NCI-H82 treated with DMSO at 0.1 percent for 48 hours (cell line): ENCODE measurements at regions not wholly inside any gene's neighbourhood (a gene's known extent, or its start where the extent isn't known, plus 50 kb on each side); places are given as distances from the start of the nearest gene placed in this dataset.

Source experiments
- DNase-seq: peaks from one replicate; lab custom pipeline; 2025; ENCODE audit not compliant: unreplicated experiment; lab: John Stamatoyannopoulos, UW

DNA sequence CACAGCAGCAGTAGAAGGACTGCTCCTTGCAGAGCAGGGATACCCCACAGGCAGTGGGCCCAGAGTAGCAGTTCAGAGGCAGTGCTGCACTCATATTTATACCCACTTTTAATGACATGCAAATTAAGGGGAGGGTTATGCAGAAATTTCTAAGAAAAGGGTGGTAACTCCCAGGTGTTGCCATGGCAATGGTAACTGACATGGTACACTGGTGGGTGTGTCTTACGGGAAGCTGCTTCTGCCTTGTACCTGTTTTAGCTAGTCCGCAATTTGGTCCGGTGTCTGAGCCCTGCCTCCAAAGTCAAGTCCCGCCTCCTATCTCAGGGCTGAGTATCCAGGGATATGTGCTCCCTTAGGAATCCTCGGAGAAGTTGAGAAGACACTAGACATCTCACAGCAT, 79.2 kb upstream of the UQCRFS1 start:
- no peak for DNase-seq

DNA sequence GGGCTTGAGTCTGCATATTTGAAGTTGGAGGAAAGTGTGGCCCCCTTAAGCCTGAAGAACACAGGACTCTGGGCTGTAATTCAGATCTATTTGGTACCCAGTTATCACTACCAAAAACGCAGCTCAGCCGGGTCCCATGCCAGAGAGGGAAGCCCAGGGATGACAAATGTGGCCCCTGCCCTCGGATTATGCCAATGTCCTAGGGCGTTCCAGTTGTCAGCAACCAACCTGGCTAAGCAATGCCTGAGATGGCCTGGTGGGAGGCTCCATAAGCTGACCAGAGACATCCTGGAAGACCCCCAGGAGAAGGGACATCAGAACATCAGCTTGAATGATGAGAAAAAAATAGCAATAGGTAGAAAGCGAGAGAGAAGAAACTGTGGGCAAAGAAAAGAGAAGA, 79.6 kb upstream of the UQCRFS1 start:
- no peak for DNase-seq

DNA sequence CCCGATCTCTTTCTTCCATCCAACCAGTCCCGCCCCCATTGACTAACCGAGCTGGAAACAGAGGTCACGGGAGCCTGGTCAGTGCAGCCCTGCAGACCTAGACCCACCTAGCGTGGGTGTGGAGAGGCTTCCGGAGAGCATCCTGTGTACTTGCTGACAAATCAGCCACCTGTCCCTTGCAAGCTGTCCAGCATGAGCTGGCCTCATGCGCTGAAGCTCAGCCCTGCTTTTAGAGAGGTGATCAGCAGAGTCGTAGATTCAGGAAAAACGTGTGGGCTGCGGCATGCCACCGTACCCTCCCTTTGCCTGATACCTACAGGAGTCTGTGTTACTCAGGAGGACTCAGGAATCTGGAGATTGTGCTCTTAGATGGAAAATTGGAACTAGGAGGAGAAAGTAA, 80.3 kb upstream of the UQCRFS1 start:
- DNase-seq: no peak

GRCh38 chr19:29293736-29294342, 80.9 kb upstream of the UQCRFS1 start:
- no peak for DNase-seq

DNA sequence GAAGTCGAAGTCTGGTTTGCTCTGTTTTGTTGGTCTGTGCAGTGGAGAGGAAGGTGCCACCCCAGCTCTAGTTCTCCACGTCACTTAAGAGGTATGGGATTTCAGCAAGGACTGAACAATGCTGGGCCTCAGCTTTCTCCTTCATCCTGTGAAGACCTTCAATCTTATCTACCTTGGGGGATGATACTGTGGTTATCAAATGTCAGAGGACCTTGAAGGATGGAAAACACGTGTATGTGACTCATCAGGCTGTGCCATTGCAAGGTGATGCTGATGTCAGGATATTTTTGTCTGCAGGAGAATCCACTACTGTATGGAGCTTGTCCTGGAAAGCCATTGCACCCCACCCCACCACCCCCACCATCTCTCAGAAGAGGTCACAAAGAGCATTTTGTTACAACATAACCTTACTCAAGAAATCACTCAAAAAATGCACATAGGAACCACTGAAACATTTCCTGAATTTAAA, 81.4 kb upstream of the UQCRFS1 start:
- no peak for DNase-seq

GRCh38 chr19:29295285-29295684, 82.3 kb upstream of the UQCRFS1 start:
- no peak for DNase-seq

- no peak for DNase-seq
These were observed 84.4 kb upstream of the UQCRFS1 start for GRCh38 chr19:29297381-29297780.

- DNase-seq: no peak
These were observed 86.7 kb upstream of the UQCRFS1 start for GRCh38 chr19:29299416-29300380.

DNA sequence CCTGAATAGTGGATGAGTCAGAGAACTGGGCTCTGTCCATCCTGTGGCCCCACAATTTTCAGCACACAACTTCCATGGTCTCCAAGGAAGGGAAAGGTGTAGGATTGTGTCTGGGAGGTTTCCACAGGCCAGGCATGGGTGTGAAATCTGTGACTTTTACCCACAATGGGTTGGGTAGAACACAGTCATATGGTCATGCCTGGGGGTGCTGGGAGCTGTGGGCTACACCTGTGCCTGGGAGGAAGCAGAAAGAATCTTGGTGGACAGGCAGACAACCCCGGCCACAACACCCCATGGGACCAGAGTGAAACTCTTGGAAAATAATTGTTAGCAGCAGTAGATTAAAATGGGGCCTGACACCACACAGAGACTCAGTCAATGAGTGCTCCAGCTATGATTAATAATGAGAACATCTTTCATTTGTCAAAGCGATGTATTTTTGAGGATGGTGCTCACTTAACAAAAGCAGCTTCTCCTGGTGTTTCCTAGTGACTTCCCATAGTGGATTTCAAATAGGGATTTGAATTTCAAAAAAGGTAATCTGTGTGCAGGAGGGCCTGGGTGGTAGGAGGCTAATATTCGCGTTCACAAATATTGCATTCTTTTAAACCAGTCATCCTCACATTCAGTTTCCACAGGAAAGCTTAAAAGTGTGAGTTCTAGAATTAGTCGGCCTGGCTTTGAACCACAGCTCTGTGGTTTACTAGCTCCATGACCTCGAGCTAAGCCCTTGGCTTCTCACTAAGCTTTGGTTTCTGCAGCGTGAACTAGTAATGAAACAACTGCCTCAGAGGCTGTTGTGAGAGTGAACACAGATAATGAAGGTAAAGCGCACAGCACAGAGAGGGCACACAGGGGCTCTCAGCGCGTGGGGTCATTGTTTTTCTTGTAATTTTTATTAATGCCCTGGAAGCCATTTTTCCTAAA, 89.3 kb upstream of the UQCRFS1 start:
- DNase-seq: no peak

DNA sequence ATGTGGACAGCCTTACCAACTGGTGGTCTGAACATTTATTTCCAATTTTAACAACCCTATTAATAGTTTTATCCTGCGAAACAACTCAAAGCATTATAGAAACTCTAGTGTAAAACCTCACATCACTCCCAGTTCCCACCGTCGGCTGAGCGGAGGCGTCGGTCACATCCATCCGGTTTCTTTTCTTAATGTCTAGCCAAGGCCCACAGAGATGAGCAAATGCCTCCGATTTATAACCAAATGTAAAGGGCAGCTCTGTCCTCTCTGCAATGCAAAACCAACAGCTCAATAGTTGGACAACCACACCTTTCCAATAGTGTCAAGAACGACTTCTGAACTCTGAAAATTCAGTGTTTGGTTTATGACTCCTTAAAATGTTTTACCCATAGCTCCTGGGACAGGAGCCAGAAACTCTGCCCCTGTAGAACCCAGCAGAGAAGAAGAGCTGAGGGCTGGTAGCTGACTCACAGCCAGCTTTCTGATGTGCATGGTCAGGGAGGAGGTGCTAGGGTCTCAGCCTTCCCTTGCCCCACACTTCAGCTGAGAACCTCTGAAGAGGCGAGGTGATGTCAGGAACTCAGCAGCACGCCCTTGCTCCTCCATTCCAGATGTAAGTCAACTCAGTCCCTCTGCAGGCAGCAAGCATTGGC, 90.2 kb upstream of the UQCRFS1 start:
- DNase-seq: no peak

DNA sequence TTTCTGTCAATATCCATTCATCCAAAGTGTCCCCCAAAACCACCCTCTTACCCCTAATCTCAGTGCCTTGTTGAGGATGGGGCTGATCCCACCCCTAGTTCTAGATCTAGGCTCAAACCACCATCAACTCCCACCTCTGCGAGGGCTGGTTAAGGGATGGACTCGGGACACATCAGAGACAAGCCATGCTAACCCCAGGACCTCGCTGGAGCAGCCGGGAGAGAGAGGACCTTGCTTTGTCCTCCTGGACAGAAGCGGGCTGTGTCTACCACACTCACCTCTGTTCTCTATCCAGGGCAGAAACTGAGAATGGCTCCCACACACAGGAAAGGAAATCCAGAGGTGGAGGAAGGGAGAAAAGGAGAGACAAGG, 90.8 kb upstream of the UQCRFS1 start:
- no peak for DNase-seq

DNA sequence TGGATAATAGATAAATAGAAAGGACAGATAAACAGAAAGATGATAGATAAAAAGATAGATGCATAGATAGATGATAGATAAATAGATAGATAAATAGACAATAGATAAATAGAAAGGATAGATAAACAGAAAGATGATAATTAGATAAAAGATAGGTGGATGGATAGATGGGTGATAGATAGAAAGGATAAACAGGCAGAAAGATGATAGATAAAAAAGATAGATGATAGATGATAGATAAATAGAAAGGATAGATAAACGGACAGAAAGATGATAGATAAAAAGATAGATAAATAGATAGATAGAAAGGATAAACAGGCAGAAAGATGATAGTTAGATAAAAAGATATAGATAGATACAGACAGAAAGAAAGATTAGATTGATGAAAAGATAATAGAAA, 92.3 kb upstream of the UQCRFS1 start:
- no peak for DNase-seq

DNA sequence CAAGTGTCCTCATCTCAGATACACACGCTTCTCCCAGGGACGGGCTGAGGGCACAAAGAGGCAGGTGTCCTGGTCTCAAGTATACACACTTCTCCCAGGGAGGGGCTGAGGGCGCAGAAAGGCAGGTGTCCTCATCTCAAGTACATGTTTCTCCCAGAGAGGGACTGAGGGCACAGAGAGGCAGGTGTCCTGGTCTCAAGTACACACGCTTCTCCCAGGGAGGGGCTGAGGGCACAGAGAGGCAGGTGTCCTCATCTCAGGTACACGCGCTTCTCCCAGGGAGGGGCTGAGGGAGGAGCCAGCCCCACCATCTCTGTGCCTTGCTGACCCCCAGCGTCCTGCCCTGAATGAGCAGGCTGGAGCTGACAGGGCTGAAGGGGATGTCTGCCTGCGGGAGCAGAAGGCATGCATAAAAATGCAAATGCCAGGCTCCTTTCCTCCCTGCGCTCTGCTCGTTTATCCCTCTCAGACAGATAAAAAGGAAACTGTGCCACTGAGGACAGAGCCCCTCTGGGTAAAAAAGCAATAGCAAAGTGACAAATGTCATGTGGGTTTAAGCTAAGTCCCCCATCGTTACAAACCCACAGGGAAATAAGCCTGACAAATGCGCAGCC, 96.1 kb upstream of the UQCRFS1 start:
- no peak for DNase-seq

- DNase-seq: no peak
These were observed 96.7 kb upstream of the UQCRFS1 start for GRCh38 chr19:29309637-29310036.

DNA sequence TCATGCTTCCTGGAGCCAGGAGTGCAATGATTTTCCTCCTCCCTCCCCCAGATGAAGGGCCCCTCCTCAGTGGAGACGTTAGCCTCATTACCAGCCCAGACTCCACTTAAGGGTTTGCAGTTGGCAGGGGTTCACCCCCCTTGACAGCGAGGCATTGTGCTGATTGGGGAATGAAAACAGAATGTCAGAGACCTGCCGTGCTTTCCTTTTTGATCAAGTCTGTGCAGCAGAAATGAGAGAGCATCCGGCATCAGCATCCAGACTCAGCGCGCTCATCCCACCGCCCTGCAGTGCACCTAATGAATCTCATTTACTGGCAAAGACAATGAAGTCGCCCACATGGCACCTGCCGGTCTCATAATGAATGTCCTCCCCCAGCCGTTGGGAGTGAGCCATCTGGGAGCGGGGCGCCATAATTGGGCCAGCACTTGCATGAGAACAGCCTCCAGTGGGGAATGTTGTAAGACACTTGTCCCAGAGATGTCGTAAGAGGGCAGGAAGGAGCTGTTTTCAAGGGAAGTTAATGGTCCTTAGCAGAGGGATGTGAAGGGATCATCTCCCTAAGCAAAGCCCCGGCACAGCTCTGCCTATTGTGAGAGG, 98.3 kb upstream of the UQCRFS1 start:
- DNase-seq: no peak

DNA sequence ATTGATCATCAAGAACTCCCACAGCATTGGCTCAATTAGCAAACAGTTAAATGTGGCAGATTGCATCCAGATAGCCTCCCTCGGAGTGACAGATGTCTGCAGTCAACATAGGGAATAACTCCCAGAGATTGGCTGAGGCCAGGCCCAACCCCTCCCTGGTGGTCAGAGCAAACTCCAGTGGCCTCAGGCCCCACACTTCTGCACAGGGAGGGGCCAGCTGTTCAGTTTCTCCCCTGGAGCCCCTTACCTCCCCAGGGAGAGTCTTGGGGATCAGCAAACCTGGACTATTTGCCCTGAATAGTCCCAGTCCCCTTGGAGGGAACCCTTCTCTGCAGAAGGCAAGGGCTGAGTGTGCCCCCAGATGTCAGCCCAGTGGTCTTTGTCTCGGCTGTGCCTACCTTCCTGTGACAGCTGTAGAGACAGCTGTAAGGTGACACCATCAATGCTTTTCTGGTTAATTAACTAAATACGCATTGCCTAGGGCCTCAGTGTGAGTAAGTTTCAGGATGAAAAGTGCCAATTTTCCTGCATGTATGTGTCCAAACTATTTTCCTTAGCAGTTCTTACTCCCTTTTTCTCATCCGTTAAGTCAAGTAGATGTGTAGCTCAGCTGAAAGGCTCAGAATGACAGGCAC, 102.7 kb upstream of the UQCRFS1 start:
- DNase-seq: no peak

- no peak for DNase-seq
These were observed 105.6 kb upstream of the UQCRFS1 start for GRCh38 chr19:29318581-29318980.

- DNase-seq: no peak
These were observed 107.1 kb upstream of the UQCRFS1 start for GRCh38 chr19:29320086-29320485.

DNA sequence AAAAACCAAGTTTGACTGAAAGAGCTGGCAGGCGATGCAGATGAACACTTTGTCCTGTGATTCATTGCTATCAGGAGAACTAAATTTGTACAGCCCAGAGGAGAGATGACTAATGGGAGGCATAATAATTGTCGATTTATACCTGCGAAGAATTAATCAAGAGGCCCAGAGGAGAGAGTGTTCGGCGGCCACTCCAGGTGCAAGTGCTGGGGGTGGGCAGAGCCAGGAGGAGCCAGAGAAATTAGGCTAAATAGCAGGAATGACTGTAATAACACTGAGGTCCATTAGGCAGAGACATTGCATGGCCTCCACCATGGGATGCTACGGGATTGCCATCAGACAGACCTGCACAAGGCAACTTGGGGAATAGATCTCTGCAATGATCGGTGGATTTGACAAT, 107.7 kb upstream of the UQCRFS1 start:
- no peak for DNase-seq

GRCh38 chr19:29321116-29321515, 108.2 kb upstream of the UQCRFS1 start:
- no peak for DNase-seq
